Activated CD8-positive, alpha-beta T cell treated with anti-CD3 and anti-CD28 coated beads for 36 hours (primary cell): ENCODE measurements at regions not wholly inside any gene's neighbourhood (a gene's known extent, or its start where the extent isn't known, plus 50 kb on each side); places are given as distances from the start of the nearest gene placed in this dataset.

Source experiments
- ATAC-seq: fragments of 200-7000 bp; cut with Tn5 transposase; one replicate; pipeline ENCODE4 v1.10.0; 2021; ENCODE audit warnings: mild to moderate bottlenecking, moderate library complexity
- CTCF ChIA-PET: fragments of 350-600 bp; sonication (Branson Sonifier 250); formaldehyde crosslinking; loops from one replicate; lab custom pipeline; 2021; ENCODE audit warnings: antibody characterized with exemption; lab: Charles Lee
- POLR2A ChIA-PET: fragments of 350-600 bp; sonication (Branson Sonifier 250); formaldehyde crosslinking; loops from one replicate; lab custom pipeline; 2021; ENCODE audit warnings: antibody characterized with exemption; lab: Charles Lee
- DNase-seq: peaks from one replicate; pipeline ENCODE4 v3.0.0-alpha.2; 2020
- H3K27ac Mint-ChIP-seq: one replicate; pipeline ENCODE4 v1.8.0; 2021; ENCODE audit warnings: mild to moderate bottlenecking, mixed read lengths
- H3K27me3 Mint-ChIP-seq: one replicate; pipeline ENCODE4 v1.8.0; 2021; ENCODE audit warnings: mixed read lengths
- H3K36me3 Mint-ChIP-seq: one replicate; pipeline ENCODE4 v1.8.0; 2021; ENCODE audit warnings: low read depth, mixed read lengths
- H3K4me1 Mint-ChIP-seq: one replicate; pipeline ENCODE4 v1.8.0; 2021; ENCODE audit warnings: low read depth, mixed read lengths
- H3K4me3 Mint-ChIP-seq: one replicate; pipeline ENCODE4 v1.8.0; 2021; ENCODE audit warnings: mild to moderate bottlenecking, moderate library complexity, mixed read lengths
- H3K9me3 Mint-ChIP-seq: one replicate; pipeline ENCODE4 v1.8.0; 2021; ENCODE audit warnings: mixed read lengths
- intact Hi-C: fragments of 100-400 bp; cut with micrococcal nuclease; formaldehyde crosslinking; loops from one replicate; pipeline ENCODE4 v1.10.0; 2022
- TF ChIP-seq, protein P1 (sequence below): fragments of 200-600 bp; IDR thresholded peaks from one replicate; pipeline ENCODE4 v1.8.0; 2022; ENCODE audit warnings: antibody characterized with exemption, mild to moderate bottlenecking

DNA sequence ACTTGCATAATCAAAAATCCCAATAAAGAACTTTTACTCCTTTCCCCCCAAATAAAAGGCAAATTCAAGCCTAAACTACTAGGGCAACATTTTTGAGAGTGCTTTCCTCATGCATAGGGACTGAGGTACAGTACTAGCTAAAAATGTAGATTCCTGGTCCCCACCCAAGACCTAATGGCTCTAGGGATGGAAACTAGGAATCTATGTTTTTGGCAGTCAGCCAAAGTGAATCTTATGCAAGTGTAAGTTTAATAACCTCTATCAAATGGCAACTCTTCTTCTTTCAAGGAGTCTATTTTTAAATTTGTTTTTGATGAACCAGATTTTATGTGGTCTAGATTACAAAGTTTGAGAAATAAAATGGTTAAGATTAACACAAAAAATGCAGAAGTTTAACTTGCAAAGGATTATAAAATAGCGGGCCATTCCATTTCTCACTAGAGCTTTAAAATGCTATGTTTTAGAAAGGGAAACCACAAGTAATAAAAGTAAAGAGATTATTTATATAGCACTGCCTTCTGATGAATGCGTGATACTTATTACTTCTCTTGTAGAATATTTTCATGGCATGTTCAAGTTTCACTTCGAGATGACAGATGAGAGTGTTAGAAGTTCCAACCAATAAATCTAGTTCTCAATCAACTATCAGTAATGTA lies 70.4 kb upstream of the MDFIC start:
- Mint-ChIP-seq H3K36me3 (no peaks in the 10 kb centered on the region), H3K9me3 (no peaks in the 10 kb centered on the region), H3K4me1 (peaks cover 4% of the 10 kb centered on the region), H3K27me3 (peaks cover 3% of the 10 kb centered on the region), H3K27ac (no peak overlapping the region), H3K4me3 (no peak overlapping the region)
- ATAC-seq (no peak), DNase-seq (no peak)
- TF ChIP-seq, protein P1, sequence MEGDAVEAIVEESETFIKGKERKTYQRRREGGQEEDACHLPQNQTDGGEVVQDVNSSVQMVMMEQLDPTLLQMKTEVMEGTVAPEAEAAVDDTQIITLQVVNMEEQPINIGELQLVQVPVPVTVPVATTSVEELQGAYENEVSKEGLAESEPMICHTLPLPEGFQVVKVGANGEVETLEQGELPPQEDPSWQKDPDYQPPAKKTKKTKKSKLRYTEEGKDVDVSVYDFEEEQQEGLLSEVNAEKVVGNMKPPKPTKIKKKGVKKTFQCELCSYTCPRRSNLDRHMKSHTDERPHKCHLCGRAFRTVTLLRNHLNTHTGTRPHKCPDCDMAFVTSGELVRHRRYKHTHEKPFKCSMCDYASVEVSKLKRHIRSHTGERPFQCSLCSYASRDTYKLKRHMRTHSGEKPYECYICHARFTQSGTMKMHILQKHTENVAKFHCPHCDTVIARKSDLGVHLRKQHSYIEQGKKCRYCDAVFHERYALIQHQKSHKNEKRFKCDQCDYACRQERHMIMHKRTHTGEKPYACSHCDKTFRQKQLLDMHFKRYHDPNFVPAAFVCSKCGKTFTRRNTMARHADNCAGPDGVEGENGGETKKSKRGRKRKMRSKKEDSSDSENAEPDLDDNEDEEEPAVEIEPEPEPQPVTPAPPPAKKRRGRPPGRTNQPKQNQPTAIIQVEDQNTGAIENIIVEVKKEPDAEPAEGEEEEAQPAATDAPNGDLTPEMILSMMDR: no peak
- CTCF ChIA-PET: interaction anchor here (1.1 kb wide), 1 partner anchor 14 kb away, joined by 6 read pairs; no protein-coding TSS in a partner anchor
- intact Hi-C loops: no loop called here
- POLR2A ChIA-PET: no interaction called here

DNA sequence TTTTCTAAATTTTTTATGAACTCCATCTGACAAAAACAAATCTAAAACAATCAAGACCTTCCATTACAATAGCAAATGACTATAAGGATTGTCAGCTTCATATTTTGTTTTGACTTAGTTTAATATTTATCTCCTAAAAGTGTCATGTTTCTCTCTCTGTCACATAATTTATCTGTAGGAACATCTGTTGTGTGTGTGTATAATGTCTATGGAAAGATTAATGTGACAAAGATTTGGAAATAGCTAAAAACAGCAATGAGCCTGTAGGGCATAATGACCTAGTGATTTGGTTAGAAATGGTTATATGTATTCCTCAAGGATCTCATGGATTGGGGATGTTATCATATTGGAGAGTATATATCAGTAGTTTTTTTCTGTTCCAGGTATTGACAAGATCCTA lies 69.6 kb upstream of the MDFIC start:
- H3K27me3 Mint-ChIP-seq: peaks cover 2% of the 10 kb centered on the region
- CTCF ChIA-PET: no interaction called here
- ATAC-seq (no peak), DNase-seq (no peak)
- H3K4me1 Mint-ChIP-seq: peaks cover 4% of the 10 kb centered on the region
- no peaks in the 10 kb centered on the region for H3K9me3 Mint-ChIP-seq
- TF ChIP-seq, protein P1: no peak
- no peak overlapping the region for H3K27ac Mint-ChIP-seq
- no peaks in the 10 kb centered on the region for H3K36me3 Mint-ChIP-seq
- H3K4me3 Mint-ChIP-seq: no peak overlapping the region
- intact Hi-C loops: no loop called here
- POLR2A ChIA-PET: no interaction called here

DNA sequence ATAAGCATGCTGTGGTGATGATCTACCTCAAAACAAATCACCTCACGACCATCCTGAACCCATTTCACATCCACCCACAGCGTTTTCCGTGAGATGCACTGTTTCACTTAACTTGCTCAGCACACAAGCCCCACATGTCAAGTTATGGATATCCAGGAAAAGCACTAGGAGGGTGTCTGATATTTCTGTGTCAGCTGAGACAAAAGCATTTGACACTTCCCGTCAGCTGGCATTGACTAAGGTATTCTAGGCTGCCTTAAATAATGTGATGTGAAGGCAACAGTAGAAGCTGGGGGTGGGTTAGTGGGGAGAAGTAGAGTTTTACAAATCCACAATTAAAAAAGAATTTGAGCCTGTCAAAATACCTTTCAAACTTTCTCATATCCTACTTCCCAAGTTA lies 68.7 kb upstream of the MDFIC start:
- H3K27ac Mint-ChIP-seq: no peak overlapping the region
- TF ChIP-seq, protein P1: no peak
- no peak overlapping the region for H3K4me3 Mint-ChIP-seq
- DNase-seq (no peak), ATAC-seq (no peak)
- no peaks in the 10 kb centered on the region for H3K36me3 Mint-ChIP-seq
- peaks cover 2% of the 10 kb centered on the region for H3K27me3 Mint-ChIP-seq
- POLR2A ChIA-PET: no interaction called here
- CTCF ChIA-PET: no interaction called here
- H3K4me1 Mint-ChIP-seq: peaks cover 4% of the 10 kb centered on the region
- H3K9me3 Mint-ChIP-seq: no peaks in the 10 kb centered on the region
- intact Hi-C loops: no loop called here

DNA sequence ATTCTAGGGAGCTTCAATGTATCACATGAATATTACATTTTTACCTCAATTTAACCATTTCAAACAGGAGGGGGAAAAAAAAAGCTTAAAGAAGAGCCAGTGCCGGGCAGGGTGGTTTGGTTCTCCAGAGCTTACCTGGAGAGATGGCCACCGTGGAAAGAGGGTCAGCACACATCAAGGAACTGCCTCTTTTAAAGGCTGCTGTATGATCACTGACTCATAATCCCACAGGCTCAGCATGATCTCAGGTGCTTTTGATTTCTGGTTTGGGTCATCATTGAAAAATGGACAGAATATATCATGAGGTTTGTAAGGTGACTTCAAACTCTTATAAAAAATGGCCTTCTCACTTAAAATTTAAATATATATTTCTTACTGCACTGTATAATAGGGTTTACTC lies 67.5 kb upstream of the MDFIC start:
- DNase-seq (no peak), ATAC-seq (no peak)
- ChIA-PET POLR2A (no interaction called here), CTCF (interaction anchor here (0.6 to 1.2 kb wide), 3 partner anchors 11 to 279 kb away, joined by 3 to 4 read pairs (median 3); no protein-coding TSS in a partner anchor)
- H3K9me3 Mint-ChIP-seq: no peaks in the 10 kb centered on the region
- peaks cover 2% of the 10 kb centered on the region for H3K27me3 Mint-ChIP-seq
- intact Hi-C loops: no loop called here
- no peak overlapping the region for H3K27ac Mint-ChIP-seq
- no peak overlapping the region for H3K4me3 Mint-ChIP-seq
- H3K36me3 Mint-ChIP-seq: no peaks in the 10 kb centered on the region
- TF ChIP-seq, protein P1: no peak
- H3K4me1 Mint-ChIP-seq: peaks cover 4% of the 10 kb centered on the region

DNA sequence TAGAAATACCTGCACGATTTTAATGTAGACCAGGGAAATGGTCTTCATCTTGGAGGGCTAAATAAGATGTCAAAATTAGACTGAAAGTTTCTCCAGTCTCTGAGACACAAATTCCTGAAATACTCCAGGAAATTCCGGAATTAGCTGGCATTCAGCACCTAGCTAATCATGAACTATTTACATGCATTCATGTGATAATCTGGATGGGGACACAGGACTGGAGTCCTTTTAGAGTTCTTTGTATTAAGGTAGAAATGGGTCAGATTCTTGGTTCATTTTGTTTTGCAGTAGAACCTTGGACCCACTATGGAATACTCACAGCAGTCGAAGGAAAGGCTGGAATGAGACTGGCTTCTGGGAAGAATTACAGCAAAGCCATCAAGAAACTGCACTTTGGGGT lies 65.3 kb upstream of the MDFIC start:
- H3K9me3 Mint-ChIP-seq: no peaks in the 10 kb centered on the region
- DNase-seq: no peak
- H3K4me3 Mint-ChIP-seq: no peak overlapping the region
- ChIA-PET POLR2A (no interaction called here), CTCF (interaction anchor here (2.0 kb wide), 1 partner anchor 9 kb away, joined by 15 read pairs; no protein-coding TSS in a partner anchor)
- peaks cover 2% of the 10 kb centered on the region for H3K27me3 Mint-ChIP-seq
- no peak overlapping the region for H3K27ac Mint-ChIP-seq
- TF ChIP-seq, protein P1: no peak
- intact Hi-C loops: no loop called here
- H3K36me3 Mint-ChIP-seq: no peaks in the 10 kb centered on the region
- peaks cover 2% of the 10 kb centered on the region for H3K4me1 Mint-ChIP-seq
- ATAC-seq: no peak
